GM18873 (cell line): ENCODE measurements at regions not wholly inside any gene's neighbourhood (a gene's known extent, or its start where the extent isn't known, plus 50 kb on each side); places are given as distances from the start of the nearest gene placed in this dataset.
"Not testable (repeated sequence)": the region's sequence is repeated elsewhere in the genome, so short reads cannot be mapped to it uniquely, and the experiment has no call there.

Experiments
- ATAC-seq: cut with Tn5 transposase; IDR thresholded peaks from one replicate; pipeline ENCODE4 v1.9.1; 2021; ENCODE audit warnings: mild to moderate bottlenecking, moderate library complexity, moderate number of reproducible peaks; ENCODE audit not compliant: unreplicated experiment, low FRiP score

GRCh38 chr7:91559947-91560346, 295.7 kb downstream of the FZD1 start:
- no peak for ATAC-seq

GRCh38 chr7:91564101-91564500, 299.9 kb downstream of the FZD1 start:
- no peak for ATAC-seq

GRCh38 chr7:91564541-91564940, 300.3 kb downstream of the FZD1 start:
- ATAC-seq: no peak

GRCh38 chr7:91565499-91566401, 301.5 kb downstream of the FZD1 start:
- no peak for ATAC-seq

GRCh38 chr7:91566402-91566732, 302.1 kb downstream of the FZD1 start:
- ATAC-seq: no peak

GRCh38 chr7:91567081-91568012, 303.1 kb downstream of the FZD1 start:
- ATAC-seq: no peak

GRCh38 chr7:91568138-91568537, 303.9 kb downstream of the FZD1 start:
- no peak for ATAC-seq

- no peak for ATAC-seq
Observed at GRCh38 chr7:91569728-91570457, 305.7 kb downstream of the FZD1 start.

- no peak for ATAC-seq
Observed at GRCh38 chr7:91570560-91570959, 306.3 kb downstream of the FZD1 start.

GRCh38 chr7:91571601-91572000, 307.4 kb downstream of the FZD1 start:
- no peak for ATAC-seq

GRCh38 chr7:91573405-91573804, 307.1 kb downstream of the MTERF1 start:
- ATAC-seq: no peak

GRCh38 chr7:91576459-91576858, 304.0 kb downstream of the MTERF1 start:
- not testable (repeated sequence) for ATAC-seq

- no peak for ATAC-seq
Observed at GRCh38 chr7:91579837-91580236, 300.7 kb downstream of the MTERF1 start.

GRCh38 chr7:91582799-91583477, 297.6 kb downstream of the MTERF1 start:
- no peak for ATAC-seq

GRCh38 chr7:91596287-91596686, 284.2 kb downstream of the MTERF1 start:
- ATAC-seq: no peak

GRCh38 chr7:91598791-91599190, 281.7 kb downstream of the MTERF1 start:
- ATAC-seq: no peak

- ATAC-seq: no peak
Observed at GRCh38 chr7:91600112-91600511, 280.4 kb downstream of the MTERF1 start.

GRCh38 chr7:91603707-91604106, 276.8 kb downstream of the MTERF1 start:
- no peak for ATAC-seq

GRCh38 chr7:91608606-91609005, 271.9 kb downstream of the MTERF1 start:
- no peak for ATAC-seq

GRCh38 chr7:91609525-91609924, 271.0 kb downstream of the MTERF1 start:
- ATAC-seq: no peak
